ENCODE measurements at regions not wholly inside any gene's neighbourhood (a gene's known extent, or its start where the extent isn't known, plus 50 kb on each side); places are given as distances from the start of the nearest gene placed in this dataset.

GRCh38 chr9:38160613-38161215 is 91.7 kb upstream of the SHB start:
- Histone ChIP-seq H3K4me3 (ENCODE audit: low read depth, low read length, poor library complexity, severe bottlenecking) (no peak overlapping the region), H3K9me2 (ENCODE audit: low read depth, low read length) (no peaks in the 10 kb centered on the region), H3K36me3 (ENCODE audit: insufficient read depth, low read length) (no peaks in the 10 kb centered on the region), H3K79me2 (ENCODE audit: insufficient read depth, low read length) (no peaks in the 10 kb centered on the region), H3K27me3 (ENCODE audit: insufficient read depth, low read length) (no peaks in the 10 kb centered on the region), H3K9ac (ENCODE audit: low read length) (no peak overlapping the region), H3K27ac (ENCODE audit: low read depth, low read length, poor library complexity, severe bottlenecking) (no peak overlapping the region), H3K4me2 (ENCODE audit: low read length) (no peak overlapping the region), H3F3A (ENCODE audit: insufficient read depth, low read length) (no peaks in the 10 kb centered on the region), H3K9me3 (ENCODE audit: low read length) (no peaks in the 10 kb centered on the region), H2AFZ (ENCODE audit: low read length) (no peak overlapping the region), H4K20me1 (ENCODE audit: insufficient read depth, low read length) (no peaks in the 10 kb centered on the region), H3K4me1 (ENCODE audit: insufficient read depth, low read length, severe bottlenecking) (no peaks in the 10 kb centered on the region)
- no peak for TF ChIP-seq EZH2 (IDR thresholded peaks at IDR 0.05; ENCODE audit: borderline replicate concordance, low read length)
- TF ChIP-seq CTCF (IDR thresholded peaks at IDR 0.05; ENCODE audit: low read length) = peak; percentile 94

GRCh38 chr9:38159599-38159998 is 90.6 kb upstream of the SHB start:
- no peaks in the 10 kb centered on the region for H3K9me2 ChIP-seq (ENCODE audit: low read depth, low read length)
- H3K27me3 ChIP-seq (ENCODE audit: insufficient read depth, low read length) = no peaks in the 10 kb centered on the region; the same call in 1 of the 2 replicates
- no peak overlapping the region for H3K9ac ChIP-seq (ENCODE audit: low read length)
- H4K20me1 ChIP-seq (ENCODE audit: insufficient read depth, low read length) = no peaks in the 10 kb centered on the region
- TF ChIP-seq CTCF (IDR thresholded peaks at IDR 0.05; ENCODE audit: low read length) (no peak), EZH2 (IDR thresholded peaks at IDR 0.05; ENCODE audit: borderline replicate concordance, low read length) (no peak)
- H3K4me1 ChIP-seq (ENCODE audit: insufficient read depth, low read length, severe bottlenecking) = no peaks in the 10 kb centered on the region
- H2AFZ ChIP-seq (ENCODE audit: low read length) = no peak overlapping the region
- H3K27ac ChIP-seq (ENCODE audit: low read depth, low read length, poor library complexity, severe bottlenecking) = no peak overlapping the region
- H3K9me3 ChIP-seq (ENCODE audit: low read length) = no peaks in the 10 kb centered on the region
- H3K79me2 ChIP-seq (ENCODE audit: insufficient read depth, low read length) = no peaks in the 10 kb centered on the region
- H3F3A ChIP-seq (ENCODE audit: insufficient read depth, low read length) = no peaks in the 10 kb centered on the region
- no peaks in the 10 kb centered on the region for H3K36me3 ChIP-seq (ENCODE audit: insufficient read depth, low read length)
- no peak overlapping the region for H3K4me2 ChIP-seq (ENCODE audit: low read length)
- H3K4me3 ChIP-seq (ENCODE audit: low read depth, low read length, poor library complexity, severe bottlenecking) = no peak overlapping the region

- H3K4me2 ChIP-seq (ENCODE audit: low read length) = no peak overlapping the region
- no peaks in the 10 kb centered on the region; the same call in 1 of the 2 replicates for H3K27me3 ChIP-seq (ENCODE audit: insufficient read depth, low read length)
- H3K4me3 ChIP-seq (ENCODE audit: low read depth, low read length, poor library complexity, severe bottlenecking) = no peak overlapping the region
- no peaks in the 10 kb centered on the region for H3K36me3 ChIP-seq (ENCODE audit: insufficient read depth, low read length)
- no peak overlapping the region for H3K9ac ChIP-seq (ENCODE audit: low read length)
- no peaks in the 10 kb centered on the region for H3K9me3 ChIP-seq (ENCODE audit: low read length)
- no peaks in the 10 kb centered on the region for H3K79me2 ChIP-seq (ENCODE audit: insufficient read depth, low read length)
- H2AFZ ChIP-seq (ENCODE audit: low read length) = no peak overlapping the region
- H3K9me2 ChIP-seq (ENCODE audit: low read depth, low read length) = no peaks in the 10 kb centered on the region
- no peaks in the 10 kb centered on the region for H4K20me1 ChIP-seq (ENCODE audit: insufficient read depth, low read length)
- H3K4me1 ChIP-seq (ENCODE audit: insufficient read depth, low read length, severe bottlenecking) = no peaks in the 10 kb centered on the region
- no peak for TF ChIP-seq CTCF (IDR thresholded peaks at IDR 0.05; ENCODE audit: low read length)
- TF ChIP-seq EZH2 (IDR thresholded peaks at IDR 0.05; ENCODE audit: borderline replicate concordance, low read length) = no peak
- no peak overlapping the region for H3K27ac ChIP-seq (ENCODE audit: low read depth, low read length, poor library complexity, severe bottlenecking)
- H3F3A ChIP-seq (ENCODE audit: insufficient read depth, low read length) = no peaks in the 10 kb centered on the region
Observed at GRCh38 chr9:38158628-38159027, 89.6 kb upstream of the SHB start.

Measured in OCI-LY1 (cell line).